ENCODE measurements at regions not wholly inside any gene's neighbourhood (a gene's known extent, or its start where the extent isn't known, plus 50 kb on each side); places are given as distances from the start of the nearest gene placed in this dataset.

- no peak for TF ChIP-seq CTCF (IDR thresholded peaks at IDR 0.05; ENCODE audit: low read depth, low read length)
- H3K4me3 ChIP-seq (ENCODE audit: low read depth, low read length), result no peak overlapping the region
Measured at GRCh38 chr1:96238426-96238825, 483.2 kb upstream of the PTBP2 start.

- H3K4me3 ChIP-seq (ENCODE audit: low read depth, low read length), result no peak overlapping the region
- TF ChIP-seq CTCF (IDR thresholded peaks at IDR 0.05; ENCODE audit: low read depth, low read length), result no peak
Measured at GRCh38 chr1:96240438-96240837, 481.1 kb upstream of the PTBP2 start.

GRCh38 chr1:96253246-96254035 is 468.1 kb upstream of the PTBP2 start:
- no peak overlapping the region for H3K4me3 ChIP-seq (ENCODE audit: low read depth, low read length)
- no peak for TF ChIP-seq CTCF (IDR thresholded peaks at IDR 0.05; ENCODE audit: low read depth, low read length)

- H3K4me3 ChIP-seq (ENCODE audit: low read depth, low read length), result no peak overlapping the region
- TF ChIP-seq CTCF (IDR thresholded peaks at IDR 0.05; ENCODE audit: low read depth, low read length), result no peak
Measured at GRCh38 chr1:96256130-96256790, 465.3 kb upstream of the PTBP2 start.

GRCh38 chr1:96259399-96259798 is 462.2 kb upstream of the PTBP2 start:
- no peak for TF ChIP-seq CTCF (IDR thresholded peaks at IDR 0.05; ENCODE audit: low read depth, low read length)
- H3K4me3 ChIP-seq (ENCODE audit: low read depth, low read length), result no peak overlapping the region

- no peak overlapping the region for H3K4me3 ChIP-seq (ENCODE audit: low read depth, low read length)
- no peak for TF ChIP-seq CTCF (IDR thresholded peaks at IDR 0.05; ENCODE audit: low read depth, low read length)
Measured at GRCh38 chr1:96281491-96281890, 440.1 kb upstream of the PTBP2 start.

- no peak for TF ChIP-seq CTCF (IDR thresholded peaks at IDR 0.05; ENCODE audit: low read depth, low read length)
- H3K4me3 ChIP-seq (ENCODE audit: low read depth, low read length), result no peak overlapping the region
Measured at GRCh38 chr1:96290033-96290432, 431.6 kb upstream of the PTBP2 start.
